ENCODE measurements at regions not wholly inside any gene's neighbourhood (a gene's known extent, or its start where the extent isn't known, plus 50 kb on each side); places are given as distances from the start of the nearest gene placed in this dataset.

DNA sequence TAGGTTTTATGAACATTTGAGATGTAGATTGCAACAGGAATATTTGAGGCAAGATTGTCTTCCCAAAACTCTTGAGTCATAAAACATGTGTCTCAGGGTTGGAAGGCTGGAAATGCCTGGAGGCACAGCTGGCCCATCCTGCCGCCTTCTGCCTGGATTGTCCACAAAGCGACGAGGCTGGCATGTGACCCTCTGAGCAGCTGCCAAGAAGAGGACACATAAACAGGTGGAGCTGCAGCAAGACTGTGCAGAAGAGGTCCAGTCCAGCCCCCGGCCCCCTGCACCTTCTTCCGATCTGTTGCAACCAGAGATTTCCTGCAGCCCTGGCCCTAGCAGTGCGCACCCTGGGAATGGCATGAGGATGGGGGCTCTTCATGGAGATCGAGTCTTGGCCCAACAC, 101.9 kb upstream of the BCOR start:
- DNase-seq (ENCODE audit: extremely low read depth in 1 of 2, low read depth in 1 of 2), result no peak

DNA sequence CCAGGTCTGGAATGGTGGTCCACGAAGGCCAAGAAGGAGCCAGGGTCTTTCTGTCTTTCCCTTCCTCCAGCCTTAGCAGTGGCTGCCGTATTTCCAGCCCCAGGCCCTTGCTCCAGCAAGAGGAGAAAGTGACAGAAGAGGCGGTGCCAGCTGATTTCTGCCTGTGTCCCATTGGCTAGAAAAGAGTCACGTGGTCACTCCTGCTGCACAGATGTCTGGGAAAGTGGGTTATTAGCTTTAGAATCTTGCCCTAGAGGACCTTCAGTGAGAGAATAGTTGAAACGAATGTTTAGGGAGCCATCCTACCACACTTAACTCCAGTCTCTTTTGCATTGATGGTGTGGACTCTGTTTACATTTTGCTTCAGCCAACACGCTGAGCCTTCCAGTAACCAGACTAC, 99.3 kb upstream of the BCOR start:
- DNase-seq (ENCODE audit: extremely low read depth in 1 of 2, low read depth in 1 of 2), result no peak

DNA sequence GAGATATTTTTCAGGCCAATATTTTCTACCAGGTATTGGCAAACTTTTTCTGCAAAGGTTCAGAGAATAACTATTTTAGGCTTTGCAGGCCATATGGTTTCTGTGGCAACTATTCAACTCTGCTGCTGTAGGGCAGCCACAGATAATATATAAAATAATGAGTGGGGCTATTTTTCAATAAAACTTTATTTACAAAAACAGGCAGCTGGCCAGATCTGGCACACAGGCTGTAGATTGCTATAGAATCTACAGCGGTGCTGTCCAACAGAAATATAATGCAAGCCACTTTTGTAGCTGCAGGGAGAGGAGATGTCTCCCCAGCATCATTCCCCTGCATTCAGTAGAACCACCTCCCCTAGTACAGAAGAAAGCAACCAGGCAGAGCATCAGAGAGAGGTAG, 97.6 kb upstream of the BCOR start:
- no peak for DNase-seq (ENCODE audit: extremely low read depth in 1 of 2, low read depth in 1 of 2)

DNA sequence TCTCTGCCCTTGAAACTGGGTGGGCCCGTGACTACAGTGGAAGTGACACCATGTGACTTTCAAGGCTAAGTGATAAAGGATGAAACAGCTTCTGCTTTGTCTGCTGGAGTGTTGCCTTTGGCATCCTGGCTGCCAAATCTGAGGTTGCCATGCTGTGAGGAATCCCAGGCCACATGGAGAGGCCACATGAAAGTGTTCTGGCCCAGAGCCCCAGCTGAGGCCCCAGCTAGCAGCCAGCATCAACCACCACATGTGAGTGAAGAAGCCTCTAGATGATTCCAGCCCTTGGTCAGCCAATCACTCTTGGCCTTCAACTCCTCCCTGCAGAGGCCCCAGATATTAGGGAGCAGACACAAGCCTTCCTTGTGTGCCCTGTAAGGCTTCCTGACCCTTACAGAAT, 94.4 kb upstream of the BCOR start:
- DNase-seq (ENCODE audit: extremely low read depth in 1 of 2, low read depth in 1 of 2), result no peak

DNA sequence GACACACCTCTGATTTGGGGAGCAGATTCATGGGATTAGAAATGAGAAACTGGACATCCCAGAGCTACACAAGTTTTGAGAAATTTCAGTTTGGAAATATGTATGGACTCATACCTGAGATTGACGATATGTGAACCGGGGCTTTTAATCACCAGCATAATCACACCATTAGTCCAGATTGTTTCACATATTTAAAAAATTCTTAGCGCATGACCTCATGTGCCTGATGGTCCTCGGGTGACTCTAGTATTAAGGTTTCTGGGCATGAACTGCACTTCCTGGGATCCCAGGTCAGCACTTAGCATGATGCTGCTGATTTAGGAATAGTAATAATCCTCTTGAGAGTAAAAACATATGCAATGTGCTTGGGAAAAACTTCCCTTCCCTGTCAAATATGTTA, 91.9 kb upstream of the BCOR start:
- no peak for DNase-seq (ENCODE audit: extremely low read depth in 1 of 2, low read depth in 1 of 2)

DNA sequence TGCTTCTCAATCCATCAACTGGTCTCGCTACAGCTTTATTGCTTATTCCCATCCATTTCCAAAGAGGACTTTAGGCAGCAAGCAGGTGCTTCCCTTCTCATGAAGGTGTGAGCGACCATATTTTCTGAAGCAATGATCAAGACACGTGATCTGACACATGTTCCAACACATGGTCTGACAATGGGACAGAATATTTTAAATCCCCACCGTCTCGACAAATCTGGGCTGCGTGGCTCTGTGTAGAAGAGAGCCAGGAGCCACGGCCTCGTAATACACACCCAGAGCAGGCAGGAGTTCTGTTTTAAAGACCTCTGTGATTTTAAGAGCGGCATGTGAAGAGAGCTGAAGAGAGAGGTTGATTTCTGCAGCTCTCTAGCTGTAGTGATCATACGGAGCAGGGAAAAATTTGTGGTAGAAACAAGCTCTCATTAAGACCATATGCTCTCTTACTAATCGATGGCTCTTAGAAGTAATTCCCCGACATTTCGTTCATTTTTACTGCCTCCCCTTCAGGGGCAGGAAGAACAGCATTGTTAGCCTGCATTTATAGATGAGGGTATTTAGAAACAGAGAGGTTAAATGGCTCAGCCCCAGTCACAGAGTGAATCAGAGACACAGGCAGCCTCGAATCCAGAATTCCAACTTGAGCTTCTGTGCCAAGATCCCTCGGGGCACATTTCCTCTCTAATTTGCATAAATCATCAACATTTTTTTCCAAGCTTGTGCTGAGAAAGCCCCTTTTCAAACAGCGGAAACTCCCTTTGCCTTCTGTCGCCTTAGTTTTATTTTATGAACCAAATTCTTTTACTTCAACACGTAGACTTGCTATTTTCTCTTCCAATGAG, 91.0 kb upstream of the BCOR start:
- DNase-seq (ENCODE audit: extremely low read depth in 1 of 2, low read depth in 1 of 2), result no peak

DNA sequence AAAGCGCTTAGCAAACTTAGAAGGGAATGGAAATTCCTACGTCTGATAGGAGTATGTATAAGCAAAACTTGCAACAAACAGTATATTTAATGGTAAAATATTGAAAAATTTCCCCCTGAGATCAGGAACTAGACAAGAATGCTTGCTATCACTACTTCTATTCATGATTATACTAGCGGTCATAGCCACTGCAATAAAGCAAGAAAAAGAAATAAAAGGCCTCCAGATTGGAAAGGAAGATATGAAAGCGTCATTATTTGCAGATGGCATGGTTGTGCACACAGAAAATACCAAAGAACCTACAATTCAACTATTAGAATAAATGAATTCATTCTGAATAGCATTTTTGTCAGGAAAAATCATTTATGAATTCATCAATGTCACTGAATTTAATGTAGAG, 87.2 kb upstream of the BCOR start:
- DNase-seq (ENCODE audit: extremely low read depth in 1 of 2, low read depth in 1 of 2), result no peak

DNA sequence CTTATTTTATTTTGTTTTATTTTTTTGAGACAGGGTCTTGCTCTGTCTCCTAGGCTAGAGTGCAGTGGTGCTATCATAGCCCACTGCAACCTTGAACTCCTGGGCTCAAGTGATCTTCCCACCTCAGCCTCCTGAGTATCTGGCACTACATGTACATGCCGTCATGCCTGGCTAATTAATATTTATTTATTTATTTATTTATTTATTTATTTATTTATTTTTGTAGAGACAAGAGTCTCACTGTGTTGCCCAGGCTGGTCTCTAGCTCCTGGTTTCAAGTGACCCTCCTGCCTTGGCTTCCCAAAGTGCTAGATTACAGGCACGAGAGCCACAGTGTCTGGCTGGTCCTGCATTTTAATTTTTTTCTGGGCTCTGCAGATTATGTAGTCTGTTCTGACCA, 84.9 kb upstream of the BCOR start:
- DNase-seq (ENCODE audit: extremely low read depth in 1 of 2, low read depth in 1 of 2), result no peak

DNA sequence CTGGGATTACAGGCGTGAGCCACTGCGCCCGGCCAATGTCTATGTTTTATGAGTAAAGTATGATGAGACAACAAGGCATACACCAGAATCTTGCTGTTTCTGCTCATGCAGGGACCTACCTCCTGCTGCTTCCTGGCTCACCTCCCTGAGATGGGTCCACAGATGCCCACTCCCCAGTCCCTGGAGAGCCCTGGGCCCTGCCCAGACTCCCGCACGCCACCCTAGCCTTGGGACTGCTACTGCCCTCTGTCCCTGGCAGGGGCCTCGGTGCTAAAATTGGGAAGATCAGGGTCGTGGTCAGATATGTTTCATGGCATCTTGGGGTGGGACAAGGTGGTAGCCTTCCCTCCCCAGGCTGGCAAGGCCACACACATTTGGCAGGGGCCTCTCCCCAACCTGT, 84.3 kb upstream of the BCOR start:
- DNase-seq (ENCODE audit: extremely low read depth in 1 of 2, low read depth in 1 of 2), result no peak

DNA sequence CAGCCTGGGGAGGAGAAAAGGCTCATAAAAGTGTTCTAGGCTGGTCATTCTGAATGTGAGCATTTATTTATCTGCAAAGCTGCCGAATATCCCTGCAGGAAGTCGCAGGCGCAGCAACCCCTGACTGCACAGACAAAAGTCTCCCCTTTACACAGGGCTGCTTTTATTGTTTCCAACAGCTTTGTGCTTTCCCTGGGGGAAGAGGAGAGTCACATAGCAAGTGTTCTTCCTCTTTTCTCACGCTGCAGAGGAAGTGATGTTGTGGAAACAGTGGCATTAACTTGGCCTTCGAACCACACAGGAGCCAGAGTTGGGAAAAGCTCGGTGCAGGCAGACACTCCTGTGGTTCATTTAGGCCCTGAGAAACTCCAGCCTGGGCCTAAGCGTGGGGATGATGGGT, 81.5 kb upstream of the BCOR start:
- no peak for DNase-seq (ENCODE audit: extremely low read depth in 1 of 2, low read depth in 1 of 2)

DNA sequence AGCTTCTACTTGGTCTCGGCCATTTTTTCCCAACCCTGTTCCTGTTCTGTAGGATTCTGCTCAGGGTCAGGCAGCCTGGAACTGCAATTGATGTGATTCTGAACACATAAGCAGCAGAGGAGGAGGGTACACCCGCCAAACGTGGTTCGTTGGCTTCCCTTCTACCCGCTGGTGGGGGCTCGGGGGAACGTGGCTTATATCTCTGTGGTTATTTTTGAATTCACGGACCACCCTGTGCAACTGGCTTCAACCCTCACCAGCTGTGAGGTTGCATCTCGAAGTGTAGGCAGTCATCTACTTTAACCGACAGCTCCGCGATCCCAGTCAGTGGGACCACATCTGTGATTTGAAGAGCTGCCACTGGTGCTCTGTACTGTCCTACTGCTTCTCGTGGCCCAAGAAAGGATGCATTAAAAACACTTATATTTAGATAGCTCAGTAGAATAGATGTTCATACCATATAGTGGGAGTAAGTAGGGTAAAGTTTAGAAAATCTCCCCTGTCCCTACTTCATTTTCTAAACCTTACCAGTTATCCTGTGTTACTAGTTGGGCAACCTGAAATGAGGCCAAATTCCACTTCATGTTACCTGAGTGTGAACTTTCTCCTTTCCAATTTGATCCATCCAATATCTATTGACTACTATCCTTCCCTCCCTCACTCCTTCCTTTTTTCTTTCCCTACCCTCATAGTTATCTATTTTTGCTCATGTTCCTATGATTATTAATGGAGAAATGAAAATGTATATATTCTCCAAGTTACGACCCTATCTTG, 80.4 kb upstream of the BCOR start:
- DNase-seq (ENCODE audit: extremely low read depth in 1 of 2, low read depth in 1 of 2), result no peak

DNA sequence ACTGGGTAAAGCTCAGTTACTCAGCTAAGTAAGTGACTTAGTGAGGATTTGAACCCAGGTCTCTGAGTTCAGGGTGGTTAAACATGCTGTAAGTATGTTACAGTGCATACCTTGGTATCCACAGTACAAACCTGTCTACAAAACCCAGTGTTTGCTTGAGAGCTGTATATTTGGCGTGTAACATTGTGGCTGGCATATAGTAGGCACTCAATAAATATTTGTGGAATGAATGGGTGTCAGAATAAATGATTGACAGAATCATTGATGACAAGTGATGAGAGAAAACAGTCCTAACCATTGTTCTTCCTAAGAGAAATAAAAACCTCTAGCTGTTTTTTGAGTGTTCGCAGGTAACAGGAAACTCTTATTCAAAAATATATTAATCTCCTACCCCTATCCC, 79.7 kb upstream of the BCOR start:
- DNase-seq (ENCODE audit: extremely low read depth in 1 of 2, low read depth in 1 of 2), result no peak

DNA sequence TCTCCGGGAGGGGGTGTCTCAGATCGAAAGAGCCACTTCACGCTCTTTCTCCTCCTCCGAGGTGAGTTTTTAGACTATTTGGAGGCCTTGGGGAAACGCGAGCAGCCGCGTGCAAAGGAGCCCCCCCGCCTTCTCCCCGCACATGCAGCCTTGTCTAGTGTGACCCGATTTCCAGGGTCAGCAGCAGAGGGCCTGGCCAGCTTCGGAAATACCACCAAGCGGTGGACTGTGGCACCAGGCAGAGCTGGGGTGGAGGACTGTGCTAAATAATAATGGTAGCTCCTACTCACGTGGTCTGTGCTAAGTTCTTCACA, 79.3 kb upstream of the BCOR start:
- DNase-seq (ENCODE audit: extremely low read depth in 1 of 2, low read depth in 1 of 2), result no peak

DNA sequence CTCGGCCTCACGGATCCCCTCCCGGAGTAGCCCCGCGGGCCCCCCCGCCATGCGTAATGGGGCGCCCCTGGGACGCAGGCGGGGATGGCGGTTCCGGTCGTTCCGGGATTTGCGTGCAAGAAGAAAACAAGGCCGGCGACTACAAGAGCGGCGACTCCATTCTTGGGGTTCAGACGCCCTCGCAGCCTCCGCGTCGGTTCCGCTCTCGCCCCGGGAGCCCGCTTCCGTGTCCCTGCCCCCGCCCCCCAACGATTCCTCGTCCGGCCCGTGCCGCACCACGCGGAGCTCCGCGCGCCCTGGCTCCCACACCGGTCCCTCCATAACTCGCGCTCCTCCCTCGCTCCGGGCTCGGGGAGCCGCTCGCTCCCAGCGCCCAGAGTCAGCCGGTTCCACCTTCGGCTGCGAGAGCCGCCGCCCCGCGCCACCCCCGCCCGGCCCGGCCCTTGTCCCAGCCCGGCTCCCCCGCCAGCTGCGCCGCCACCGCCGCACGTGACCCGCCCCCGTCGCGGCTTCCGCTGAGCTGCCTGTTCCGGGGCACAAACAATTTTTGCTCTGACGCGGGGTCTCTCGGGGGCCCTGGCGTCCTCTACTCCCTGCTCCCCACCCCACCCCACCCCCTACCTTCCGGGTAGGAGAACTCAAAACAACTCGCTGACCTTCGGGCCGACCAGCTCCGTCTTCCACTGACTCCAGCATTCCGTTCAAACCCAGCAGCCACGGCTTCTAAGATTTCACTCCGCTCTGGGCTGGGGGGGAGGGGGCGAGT, 78.8 kb upstream of the BCOR start:
- peak in 1 of 2 donors; percentile 62 for DNase-seq (ENCODE audit: extremely low read depth in 1 of 2, low read depth in 1 of 2)

DNA sequence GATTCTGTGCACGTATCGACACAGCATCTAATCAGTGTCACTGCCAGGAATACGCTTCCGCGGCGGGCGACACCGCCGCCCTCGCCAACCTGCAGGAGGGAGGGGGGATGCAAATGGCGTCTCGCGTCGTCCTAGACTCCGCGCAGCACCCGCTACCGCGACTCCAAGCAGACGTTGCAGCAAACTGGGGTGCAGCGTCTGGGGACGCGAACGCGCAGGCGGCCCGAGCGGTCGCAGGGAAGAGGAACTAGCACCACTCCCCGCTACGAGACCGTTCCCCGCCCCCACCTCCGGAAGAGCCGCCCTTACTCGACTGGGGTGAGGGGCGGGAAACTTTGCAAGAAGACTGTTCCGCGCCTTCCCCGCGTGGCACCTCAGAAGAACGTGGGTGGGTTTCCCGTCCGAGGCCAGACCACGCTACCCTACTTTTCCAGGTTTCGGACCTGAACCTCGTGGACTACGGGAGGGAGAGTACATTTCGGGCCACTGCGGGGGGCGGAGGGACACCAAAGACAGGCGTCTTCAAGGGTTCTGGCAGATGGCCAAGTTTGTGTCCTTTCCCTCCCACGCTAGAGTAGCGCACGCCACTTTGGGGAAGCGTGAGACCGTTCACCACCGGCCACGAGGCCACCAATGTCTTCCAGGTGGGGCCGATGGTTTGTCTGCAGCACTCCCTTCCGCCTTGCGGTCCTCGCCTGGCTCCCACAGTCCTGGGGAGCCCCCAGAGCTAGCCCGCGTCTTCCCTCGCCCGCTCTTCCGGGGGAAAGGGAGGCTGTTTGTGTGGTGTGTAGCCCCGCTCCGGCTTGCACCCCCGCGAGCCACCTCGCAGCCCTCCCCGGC, 78.0 kb upstream of the BCOR start:
- peak in 1 of 2 donors; percentile 53 for DNase-seq (ENCODE audit: extremely low read depth in 1 of 2, low read depth in 1 of 2)

DNA sequence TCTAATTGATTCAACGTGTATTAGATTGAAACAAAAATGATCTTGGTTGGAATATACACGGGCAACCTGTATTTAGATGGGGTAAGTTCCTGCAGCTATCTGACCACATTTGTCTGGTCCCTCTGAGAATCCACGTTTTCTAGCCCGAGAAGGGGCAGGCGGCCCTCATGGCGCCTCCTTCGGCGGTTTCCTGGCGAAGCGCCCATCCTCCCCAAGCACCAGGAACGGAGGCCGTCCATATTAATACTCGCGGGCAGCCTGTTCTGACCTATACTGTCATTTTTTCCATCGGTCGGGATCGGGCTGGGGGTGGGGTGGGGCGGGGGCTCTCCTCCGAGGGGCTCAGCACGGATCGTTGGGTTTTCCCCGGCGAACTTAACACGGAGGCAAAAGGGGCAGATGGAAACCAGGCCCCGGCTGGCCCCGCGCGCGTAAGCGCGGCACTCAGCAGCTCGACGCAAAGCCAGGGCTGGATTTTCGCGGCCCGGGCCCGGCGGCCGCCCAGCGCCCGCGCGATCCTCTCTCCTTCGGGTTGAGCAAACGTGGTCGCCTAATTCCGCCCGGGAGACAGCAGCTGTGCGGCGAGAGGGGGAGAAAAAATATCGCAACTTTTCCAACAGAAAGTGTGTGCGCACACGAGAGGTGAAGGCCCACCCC, 77.2 kb upstream of the BCOR start:
- no peak for DNase-seq (ENCODE audit: extremely low read depth in 1 of 2, low read depth in 1 of 2)

DNA sequence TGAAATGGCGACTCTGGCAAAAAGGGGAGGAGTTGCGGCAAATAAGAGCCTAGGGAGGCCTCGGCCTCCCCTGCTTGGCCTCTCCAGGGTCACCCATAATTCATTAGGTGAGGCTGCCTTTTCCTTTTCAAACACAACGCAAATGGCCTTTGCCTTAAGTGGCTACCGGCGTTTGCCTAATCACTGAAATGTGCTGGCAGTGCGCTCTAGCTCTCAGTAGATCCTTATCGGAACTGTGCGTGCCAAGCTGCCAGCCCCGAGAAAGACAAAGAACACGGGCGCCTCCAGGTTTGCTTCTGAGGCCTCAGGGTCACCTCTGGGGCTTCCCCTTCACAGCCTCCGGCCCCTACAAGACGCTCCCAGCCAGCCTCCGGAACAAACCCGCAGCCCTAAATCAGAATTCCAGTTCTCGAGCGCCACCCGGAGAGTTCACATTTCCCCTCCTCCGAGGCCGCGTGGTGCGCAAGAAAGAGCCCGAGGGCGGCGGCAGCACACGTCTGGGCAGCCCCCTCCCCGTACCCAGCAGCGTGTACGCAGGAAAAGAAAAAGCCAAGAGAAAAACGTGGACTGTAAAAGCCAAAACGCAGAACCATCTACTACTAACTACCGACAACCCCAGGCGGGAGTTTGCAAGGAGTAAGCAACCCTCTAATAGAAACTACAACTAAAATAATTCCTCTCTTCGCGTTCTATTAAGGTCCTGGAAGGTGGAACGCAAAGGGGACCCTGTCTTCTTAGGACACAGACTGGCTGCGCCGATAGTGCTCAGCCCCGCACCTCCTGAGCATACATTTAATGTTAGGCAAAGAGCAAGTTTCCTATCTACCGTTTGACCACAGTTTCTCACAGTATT, 76.5 kb upstream of the BCOR start:
- no peak for DNase-seq (ENCODE audit: extremely low read depth in 1 of 2, low read depth in 1 of 2)

DNA sequence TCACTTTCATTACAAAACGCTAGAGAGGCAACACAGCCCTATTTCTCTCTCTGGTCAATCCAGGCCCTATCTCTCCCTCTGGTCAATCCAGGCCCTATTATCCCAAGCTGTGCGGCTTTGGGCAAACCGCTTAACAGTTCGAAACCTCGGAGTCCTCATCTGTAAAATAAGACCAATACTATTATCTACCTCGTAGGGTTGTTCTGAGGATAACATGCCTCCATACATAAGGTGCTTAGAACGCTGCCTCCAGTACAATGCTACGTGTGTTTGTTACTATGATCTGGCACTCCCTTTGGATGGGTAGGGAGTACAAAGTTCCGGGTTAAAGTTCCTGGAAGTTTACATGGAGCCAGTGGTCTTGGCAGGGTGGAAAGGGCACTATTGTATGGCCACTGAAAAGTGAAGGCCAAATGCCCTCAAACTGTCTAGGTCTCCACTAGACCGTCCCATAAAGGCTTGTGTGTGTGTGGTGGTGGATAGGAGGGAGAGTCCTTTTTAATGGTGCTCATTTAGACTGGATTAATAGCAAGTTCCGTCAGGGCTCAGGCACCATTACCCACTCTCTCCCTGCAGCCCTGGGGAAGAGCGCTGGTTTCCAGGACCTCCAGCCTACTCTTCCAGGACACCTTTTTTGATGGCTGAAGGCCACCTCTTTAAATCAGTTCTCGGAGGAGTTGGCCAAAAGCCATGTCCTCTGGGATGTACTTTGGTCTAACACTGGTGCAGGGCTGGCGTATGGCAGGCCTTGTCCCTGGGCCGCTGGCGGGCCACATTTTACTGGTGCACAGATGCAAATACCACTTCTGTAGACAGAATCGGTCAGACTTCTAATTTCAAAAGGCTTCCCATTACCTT, 75.6 kb upstream of the BCOR start:
- no peak for DNase-seq (ENCODE audit: extremely low read depth in 1 of 2, low read depth in 1 of 2)
